HepG2 (cell line): ENCODE measurements at regions not wholly inside any gene's neighbourhood (a gene's known extent, or its start where the extent isn't known, plus 50 kb on each side); places are given as distances from the start of the nearest gene placed in this dataset.

Experiments
- CCAR2 ChIP-seq: fragments of 200-400 bp; formaldehyde crosslinking; optimal IDR thresholded peaks from 2 replicates; pipeline ENCODE3; 2018; ENCODE audit warnings: low read depth, mild to moderate bottlenecking, low read length, moderate library complexity
- CEBPG ChIP-seq: IDR thresholded peaks from 2 replicates; pipeline ENCODE4 v1.6.1; 2016
- DNMT3B ChIP-seq: conservative IDR thresholded peaks from 2 replicates; pipeline ENCODE4 v1.6.1; 2016; ENCODE audit warnings: missing biosample characterization, control low read depth
- GATAD2A ChIP-seq: IDR thresholded peaks from 2 replicates; pipeline ENCODE4 v1.6.1; 2016
- JARID2 ChIP-seq: sonication (generic); formaldehyde crosslinking; IDR thresholded peaks from 2 replicates; pipeline ENCODE4 v1.8.1; 2023; ENCODE audit warnings: missing genetic modification reagents, inconsistent platforms; ENCODE audit not compliant: insufficient replicate concordance
- JUN ChIP-seq: sonication (generic); formaldehyde crosslinking; IDR thresholded peaks from 2 replicates; pipeline ENCODE4 v1.4.0; 2020; ENCODE audit warnings: mild to moderate bottlenecking, missing genetic modification reagents
- ONECUT2 ChIP-seq: sonication (generic); formaldehyde crosslinking; IDR thresholded peaks from 2 replicates; pipeline ENCODE4 v1.4.0; 2020; ENCODE audit warnings: missing genetic modification reagents
- PCBP2 ChIP-seq: fragments of 200-400 bp; formaldehyde crosslinking; optimal IDR thresholded peaks from 2 replicates; pipeline ENCODE3; 2018; ENCODE audit warnings: low read length, low read depth; ENCODE audit not compliant: poor library complexity, severe bottlenecking
- PHB2 ChIP-seq: fragments of 450-650 bp; IDR thresholded peaks from 2 replicates; pipeline ENCODE4 v1.6.1; 2018; ENCODE audit not compliant: partially characterized antibody
- RARG ChIP-seq: sonication (generic); formaldehyde crosslinking; IDR thresholded peaks from 2 replicates; pipeline ENCODE4 v1.4.0; 2020; ENCODE audit warnings: low read depth, mild to moderate bottlenecking, missing genetic modification reagents
- RBM39 ChIP-seq: fragments of 200-400 bp; formaldehyde crosslinking; IDR thresholded peaks from one replicate; pipeline ENCODE4 v1.6.1; 2018; ENCODE audit warnings: antibody characterized with exemption, mild to moderate bottlenecking, low read depth, low read length; ENCODE audit not compliant: poor library complexity, severe bottlenecking
- SALL1 ChIP-seq: sonication (generic); formaldehyde crosslinking; IDR thresholded peaks from 2 replicates; pipeline ENCODE4 v1.8.0; 2022; ENCODE audit warnings: mild to moderate bottlenecking, missing genetic modification reagents
- ZBTB38 ChIP-seq: sonication (generic); formaldehyde crosslinking; IDR thresholded peaks from 2 replicates; pipeline ENCODE4 v1.5.1; 2020; ENCODE audit warnings: mild to moderate bottlenecking, missing genetic modification reagents
- ZHX1 ChIP-seq: sonication (generic); formaldehyde crosslinking; IDR thresholded peaks from 2 replicates; pipeline ENCODE4 v1.8.1; 2022; ENCODE audit warnings: low read depth, mild to moderate bottlenecking, missing genetic modification reagents
- ZNF329 ChIP-seq: sonication (generic); formaldehyde crosslinking; IDR thresholded peaks from 2 replicates; pipeline ENCODE4 v1.9.0; 2021; ENCODE audit warnings: low read depth, mild to moderate bottlenecking, missing genetic modification reagents
- ZNF576 ChIP-seq: sonication (generic); formaldehyde crosslinking; IDR thresholded peaks from 2 replicates; pipeline ENCODE4 v1.4.0; 2020; ENCODE audit warnings: mild to moderate bottlenecking, missing genetic modification reagents
- ZNF629 ChIP-seq: sonication (generic); formaldehyde crosslinking; conservative IDR thresholded peaks from 2 replicates; pipeline ENCODE4 v1.5.0; 2020; ENCODE audit warnings: missing genetic modification reagents
- ZNF740 ChIP-seq: sonication (generic); formaldehyde crosslinking; IDR thresholded peaks from 2 replicates; pipeline ENCODE4 v1.4.0; 2020; ENCODE audit warnings: missing genetic modification reagents
- TF ChIP-seq, protein P1 (sequence below): sonication (generic); formaldehyde crosslinking; IDR thresholded peaks from 2 replicates; pipeline ENCODE4 v1.8.0; 2023; ENCODE audit warnings: mild to moderate bottlenecking, missing genetic modification reagents
- TF ChIP-seq, protein P2 (sequence below): fragments of 450-650 bp; IDR thresholded peaks from 2 replicates; pipeline ENCODE4 v1.6.1; 2016
- TF ChIP-seq, protein P3 (sequence below): IDR thresholded peaks from 2 replicates; pipeline ENCODE4 v1.6.1; 2016; ENCODE audit warnings: control low read depth
- TF ChIP-seq, protein P4 (sequence below): sonication (generic); formaldehyde crosslinking; IDR thresholded peaks from 2 replicates; pipeline ENCODE4 v1.8.1; 2023; ENCODE audit warnings: mild to moderate bottlenecking, moderate library complexity, missing genetic modification reagents

- TF ChIP-seq CEBPG (CRISPR knock-in tag) (peak; percentile 75), SALL1 (peak; percentile 91), PCBP2 (no peak), ZNF740 (CRISPR knock-in tag) (no peak), CCAR2 (no peak), RARG (CRISPR knock-in tag) (no peak), JUN (CRISPR knock-in tag) (peak; percentile 79), ONECUT2 (CRISPR knock-in tag) (no peak), PHB2 (no peak), ZHX1 (CRISPR knock-in tag) (peak; percentile 77; the same call in 1 of the 2 replicates), DNMT3B (CRISPR knock-in tag) (no peak), ZNF329 (CRISPR knock-in tag) (0 out of 2 replicates have a peak, but pooled peaks have one; percentile 52), ZBTB38 (0 out of 2 replicates have a peak, but pooled peaks have one; percentile 29), ZNF576 (CRISPR knock-in tag) (no peak), GATAD2A (peak; percentile 92), RBM39 (no peak), ZNF629 (CRISPR knock-in tag) (no peak), JARID2 (CRISPR knock-in tag) (no peak)
- TF ChIP-seq, protein P1, sequence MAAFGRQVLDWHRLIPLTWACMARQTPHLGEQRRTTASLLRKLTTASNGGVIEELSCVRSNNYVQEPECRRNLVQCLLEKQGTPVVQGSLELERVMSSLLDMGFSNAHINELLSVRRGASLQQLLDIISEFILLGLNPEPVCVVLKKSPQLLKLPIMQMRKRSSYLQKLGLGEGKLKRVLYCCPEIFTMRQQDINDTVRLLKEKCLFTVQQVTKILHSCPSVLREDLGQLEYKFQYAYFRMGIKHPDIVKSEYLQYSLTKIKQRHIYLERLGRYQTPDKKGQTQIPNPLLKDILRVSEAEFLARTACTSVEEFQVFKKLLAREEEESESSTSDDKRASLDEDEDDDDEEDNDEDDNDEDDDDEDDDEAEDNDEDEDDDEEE (CRISPR knock-in tag), result 0 out of 2 replicates have a peak, but pooled peaks have one; percentile 11
- TF ChIP-seq, protein P2, sequence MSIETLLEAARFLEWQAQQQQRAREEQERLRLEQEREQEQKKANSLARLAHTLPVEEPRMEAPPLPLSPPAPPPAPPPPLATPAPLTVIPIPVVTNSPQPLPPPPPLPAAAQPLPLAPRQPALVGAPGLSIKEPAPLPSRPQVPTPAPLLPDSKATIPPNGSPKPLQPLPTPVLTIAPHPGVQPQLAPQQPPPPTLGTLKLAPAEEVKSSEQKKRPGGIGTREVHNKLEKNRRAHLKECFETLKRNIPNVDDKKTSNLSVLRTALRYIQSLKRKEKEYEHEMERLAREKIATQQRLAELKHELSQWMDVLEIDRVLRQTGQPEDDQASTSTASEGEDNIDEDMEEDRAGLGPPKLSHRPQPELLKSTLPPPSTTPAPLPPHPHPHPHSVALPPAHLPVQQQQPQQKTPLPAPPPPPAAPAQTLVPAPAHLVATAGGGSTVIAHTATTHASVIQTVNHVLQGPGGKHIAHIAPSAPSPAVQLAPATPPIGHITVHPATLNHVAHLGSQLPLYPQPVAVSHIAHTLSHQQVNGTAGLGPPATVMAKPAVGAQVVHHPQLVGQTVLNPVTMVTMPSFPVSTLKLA, result peak; percentile 44; the same call in 1 of the 2 replicates
- TF ChIP-seq, protein P3, sequence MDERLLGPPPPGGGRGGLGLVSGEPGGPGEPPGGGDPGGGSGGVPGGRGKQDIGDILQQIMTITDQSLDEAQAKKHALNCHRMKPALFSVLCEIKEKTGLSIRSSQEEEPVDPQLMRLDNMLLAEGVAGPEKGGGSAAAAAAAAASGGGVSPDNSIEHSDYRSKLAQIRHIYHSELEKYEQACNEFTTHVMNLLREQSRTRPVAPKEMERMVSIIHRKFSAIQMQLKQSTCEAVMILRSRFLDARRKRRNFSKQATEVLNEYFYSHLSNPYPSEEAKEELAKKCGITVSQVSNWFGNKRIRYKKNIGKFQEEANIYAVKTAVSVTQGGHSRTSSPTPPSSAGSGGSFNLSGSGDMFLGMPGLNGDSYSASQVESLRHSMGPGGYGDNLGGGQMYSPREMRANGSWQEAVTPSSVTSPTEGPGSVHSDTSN (CRISPR knock-in tag), result no peak
- TF ChIP-seq, protein P4, sequence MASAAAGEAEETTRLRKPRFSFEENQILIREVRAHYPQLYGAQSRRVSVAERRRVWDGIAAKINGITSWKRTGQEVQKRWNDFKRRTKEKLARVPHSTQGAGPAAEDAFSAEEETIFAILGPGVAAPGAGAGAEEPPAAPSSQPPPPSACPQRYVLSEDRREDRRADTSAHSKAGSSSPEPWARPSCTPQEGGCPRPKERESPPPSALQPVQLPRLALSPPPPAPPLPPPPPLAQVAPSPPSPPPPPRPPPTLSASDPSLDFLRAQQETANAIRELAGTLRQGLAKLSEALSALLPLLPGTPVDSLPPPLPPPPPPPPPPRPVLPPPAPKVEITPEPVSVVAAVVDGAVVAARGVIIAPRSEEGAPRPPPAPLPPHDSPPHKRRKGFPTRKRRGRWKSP (CRISPR knock-in tag), result no peak
Observed at GRCh38 chr2:240250985-240251847, 110.8 kb upstream of the OTOS start (continued).
